ENCODE measurements at regions not wholly inside any gene's neighbourhood (a gene's known extent, or its start where the extent isn't known, plus 50 kb on each side); places are given as distances from the start of the nearest gene placed in this dataset.

GRCh38 chr9:134502809-134503211, 138.8 kb upstream of the COL5A1 start:
- H3K79me2 ChIP-seq (replicated peaks; ENCODE audit: insufficient read depth, low read length): no peaks in the 10 kb centered on the region
- H3K4me3 ChIP-seq (ENCODE audit: low read length): no peak overlapping the region
- no peak overlapping the region for H3K4me2 ChIP-seq (ENCODE audit: low read length)
- H3K36me3 ChIP-seq (ENCODE audit: insufficient read depth, low read length): no peaks in the 10 kb centered on the region
- no peaks in the 10 kb centered on the region for H4K20me1 ChIP-seq (ENCODE audit: insufficient read depth)
- no peak overlapping the region for H3K27ac ChIP-seq (ENCODE audit: low read length)
- no peaks in the 10 kb centered on the region for H3K9me2 ChIP-seq (ENCODE audit: insufficient read depth, low read length)
- no peaks in the 10 kb centered on the region for H3K9me3 ChIP-seq (ENCODE audit: low read length)
- no peak overlapping the region for H3K9ac ChIP-seq (ENCODE audit: low read length)
- TF ChIP-seq TAF1 (IDR thresholded peaks at IDR 0.05; ENCODE audit: low read depth): no peak
- TF ChIP-seq, protein P1, sequence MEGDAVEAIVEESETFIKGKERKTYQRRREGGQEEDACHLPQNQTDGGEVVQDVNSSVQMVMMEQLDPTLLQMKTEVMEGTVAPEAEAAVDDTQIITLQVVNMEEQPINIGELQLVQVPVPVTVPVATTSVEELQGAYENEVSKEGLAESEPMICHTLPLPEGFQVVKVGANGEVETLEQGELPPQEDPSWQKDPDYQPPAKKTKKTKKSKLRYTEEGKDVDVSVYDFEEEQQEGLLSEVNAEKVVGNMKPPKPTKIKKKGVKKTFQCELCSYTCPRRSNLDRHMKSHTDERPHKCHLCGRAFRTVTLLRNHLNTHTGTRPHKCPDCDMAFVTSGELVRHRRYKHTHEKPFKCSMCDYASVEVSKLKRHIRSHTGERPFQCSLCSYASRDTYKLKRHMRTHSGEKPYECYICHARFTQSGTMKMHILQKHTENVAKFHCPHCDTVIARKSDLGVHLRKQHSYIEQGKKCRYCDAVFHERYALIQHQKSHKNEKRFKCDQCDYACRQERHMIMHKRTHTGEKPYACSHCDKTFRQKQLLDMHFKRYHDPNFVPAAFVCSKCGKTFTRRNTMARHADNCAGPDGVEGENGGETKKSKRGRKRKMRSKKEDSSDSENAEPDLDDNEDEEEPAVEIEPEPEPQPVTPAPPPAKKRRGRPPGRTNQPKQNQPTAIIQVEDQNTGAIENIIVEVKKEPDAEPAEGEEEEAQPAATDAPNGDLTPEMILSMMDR (IDR thresholded peaks at IDR 0.05; ENCODE audit: poor library complexity, severe bottlenecking): no peak
- TF ChIP-seq RAD21 (conservative IDR thresholded peaks at IDR 0.05): no peak
- H3K27me3 ChIP-seq (ENCODE audit: insufficient read depth, low read depth, low read length): no peaks in the 10 kb centered on the region
- H2AFZ ChIP-seq (ENCODE audit: low read depth, low read length): no peak overlapping the region
- peaks cover 3% of the 10 kb centered on the region for H3F3A ChIP-seq (ENCODE audit: insufficient read depth, low read length, poor library complexity, severe bottlenecking)

GRCh38 chr9:134503301-134504105, 138.1 kb upstream of the COL5A1 start:
- no peak overlapping the region for H3K4me2 ChIP-seq (ENCODE audit: low read length)
- no peak overlapping the region for H2AFZ ChIP-seq (ENCODE audit: low read depth, low read length)
- no peaks in the 10 kb centered on the region for H3K36me3 ChIP-seq (ENCODE audit: insufficient read depth, low read length)
- no peaks in the 10 kb centered on the region for H3K79me2 ChIP-seq (replicated peaks; ENCODE audit: insufficient read depth, low read length)
- H3K4me3 ChIP-seq (ENCODE audit: low read length): no peak overlapping the region
- H3K27me3 ChIP-seq (ENCODE audit: insufficient read depth, low read depth, low read length): no peaks in the 10 kb centered on the region
- H4K20me1 ChIP-seq (ENCODE audit: insufficient read depth): no peaks in the 10 kb centered on the region
- H3K27ac ChIP-seq (ENCODE audit: low read length): no peak overlapping the region
- H3K9me3 ChIP-seq (ENCODE audit: low read length): no peaks in the 10 kb centered on the region
- peaks cover 3% of the 10 kb centered on the region for H3F3A ChIP-seq (ENCODE audit: insufficient read depth, low read length, poor library complexity, severe bottlenecking)
- no peaks in the 10 kb centered on the region for H3K9me2 ChIP-seq (ENCODE audit: insufficient read depth, low read length)
- no peak overlapping the region for H3K9ac ChIP-seq (ENCODE audit: low read length)
- TF ChIP-seq MXI1 (conservative IDR thresholded peaks at IDR 0.05; ENCODE audit: poor library complexity, severe bottlenecking) (no peak), TAF1 (IDR thresholded peaks at IDR 0.05; ENCODE audit: low read depth) (no peak), POLR2AphosphoS5 (IDR thresholded peaks at IDR 0.05) (no peak), RAD21 (conservative IDR thresholded peaks at IDR 0.05) (no peak), SMC3 (conservative IDR thresholded peaks at IDR 0.05; ENCODE audit: poor library complexity) (no peak), EP300 (conservative IDR thresholded peaks at IDR 0.05; ENCODE audit: poor library complexity, severe bottlenecking) (no peak)
- TF ChIP-seq, protein P2, sequence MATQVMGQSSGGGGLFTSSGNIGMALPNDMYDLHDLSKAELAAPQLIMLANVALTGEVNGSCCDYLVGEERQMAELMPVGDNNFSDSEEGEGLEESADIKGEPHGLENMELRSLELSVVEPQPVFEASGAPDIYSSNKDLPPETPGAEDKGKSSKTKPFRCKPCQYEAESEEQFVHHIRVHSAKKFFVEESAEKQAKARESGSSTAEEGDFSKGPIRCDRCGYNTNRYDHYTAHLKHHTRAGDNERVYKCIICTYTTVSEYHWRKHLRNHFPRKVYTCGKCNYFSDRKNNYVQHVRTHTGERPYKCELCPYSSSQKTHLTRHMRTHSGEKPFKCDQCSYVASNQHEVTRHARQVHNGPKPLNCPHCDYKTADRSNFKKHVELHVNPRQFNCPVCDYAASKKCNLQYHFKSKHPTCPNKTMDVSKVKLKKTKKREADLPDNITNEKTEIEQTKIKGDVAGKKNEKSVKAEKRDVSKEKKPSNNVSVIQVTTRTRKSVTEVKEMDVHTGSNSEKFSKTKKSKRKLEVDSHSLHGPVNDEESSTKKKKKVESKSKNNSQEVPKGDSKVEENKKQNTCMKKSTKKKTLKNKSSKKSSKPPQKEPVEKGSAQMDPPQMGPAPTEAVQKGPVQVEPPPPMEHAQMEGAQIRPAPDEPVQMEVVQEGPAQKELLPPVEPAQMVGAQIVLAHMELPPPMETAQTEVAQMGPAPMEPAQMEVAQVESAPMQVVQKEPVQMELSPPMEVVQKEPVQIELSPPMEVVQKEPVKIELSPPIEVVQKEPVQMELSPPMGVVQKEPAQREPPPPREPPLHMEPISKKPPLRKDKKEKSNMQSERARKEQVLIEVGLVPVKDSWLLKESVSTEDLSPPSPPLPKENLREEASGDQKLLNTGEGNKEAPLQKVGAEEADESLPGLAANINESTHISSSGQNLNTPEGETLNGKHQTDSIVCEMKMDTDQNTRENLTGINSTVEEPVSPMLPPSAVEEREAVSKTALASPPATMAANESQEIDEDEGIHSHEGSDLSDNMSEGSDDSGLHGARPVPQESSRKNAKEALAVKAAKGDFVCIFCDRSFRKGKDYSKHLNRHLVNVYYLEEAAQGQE (IDR thresholded peaks at IDR 0.05; ENCODE audit: borderline replicate concordance): no peak
- TF ChIP-seq, protein P1 (IDR thresholded peaks at IDR 0.05; ENCODE audit: poor library complexity, severe bottlenecking): no peak
